ENCODE measurements at regions not wholly inside any gene's neighbourhood (a gene's known extent, or its start where the extent isn't known, plus 50 kb on each side); places are given as distances from the start of the nearest gene placed in this dataset.

DNA sequence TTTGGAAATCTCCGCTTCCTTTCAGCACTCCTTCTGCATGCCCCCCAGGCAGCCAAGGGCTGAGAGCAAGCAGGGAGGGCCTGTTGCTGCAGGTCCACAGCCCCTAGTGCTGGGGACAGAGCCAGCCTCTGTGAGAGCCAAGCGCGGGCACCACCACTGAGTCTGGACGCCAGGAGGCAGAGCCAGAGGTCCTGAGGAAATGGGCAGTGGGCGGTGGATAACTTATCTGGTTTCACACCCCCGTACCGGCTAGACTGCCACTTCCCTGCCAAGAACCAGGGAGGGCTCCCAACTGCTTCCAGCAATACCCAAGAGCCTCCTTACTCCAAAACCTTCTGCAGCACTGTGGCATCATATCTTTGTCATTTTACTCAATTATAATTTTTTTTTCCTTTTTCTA, 141.6 kb upstream of the IGF1R start:
- TF ChIP-seq POLR2A (IDR thresholded peaks at IDR 0.05) (no peak), POLR2AphosphoS5 (IDR thresholded peaks at IDR 0.05) (no peak)
